ENCODE measurements at regions not wholly inside any gene's neighbourhood (a gene's known extent, or its start where the extent isn't known, plus 50 kb on each side); places are given as distances from the start of the nearest gene placed in this dataset.
"Not testable (repeated sequence)": the region's sequence is repeated elsewhere in the genome, so short reads cannot be mapped to it uniquely, and the experiment has no call there.

GRCh38 chr7:12833829-12834228 lies 146.4 kb downstream of the ARL4A start:
- DNase-seq, result no peak

- no peak for DNase-seq
These were observed 147.3 kb downstream of the ARL4A start for GRCh38 chr7:12834782-12835181.

GRCh38 chr7:12839508-12840153 lies 152.2 kb downstream of the ARL4A start:
- DNase-seq, result no peak

GRCh38 chr7:12844732-12845131 lies 157.3 kb downstream of the ARL4A start:
- not testable (repeated sequence) for DNase-seq

- no peak for DNase-seq
These were observed 159.6 kb downstream of the ARL4A start for GRCh38 chr7:12847001-12847400.

- no peak for DNase-seq
These were observed 163.7 kb downstream of the ARL4A start for GRCh38 chr7:12851142-12851541.

GRCh38 chr7:12851841-12852240 lies 164.4 kb downstream of the ARL4A start:
- DNase-seq, result no peak

GRCh38 chr7:12855036-12855435 lies 167.6 kb downstream of the ARL4A start:
- DNase-seq, result no peak

- DNase-seq, result no peak
These were observed 172.3 kb downstream of the ARL4A start for GRCh38 chr7:12859761-12860160.

GRCh38 chr7:12861070-12861469 lies 173.6 kb downstream of the ARL4A start:
- DNase-seq, result no peak

- DNase-seq, result no peak
These were observed 174.7 kb downstream of the ARL4A start for GRCh38 chr7:12862146-12862545.

- DNase-seq, result no peak
These were observed 177.1 kb downstream of the ARL4A start for GRCh38 chr7:12864470-12865046.

- DNase-seq, result no peak
These were observed 178.2 kb downstream of the ARL4A start for GRCh38 chr7:12865593-12865992.

GRCh38 chr7:12866207-12866606 lies 178.8 kb downstream of the ARL4A start:
- DNase-seq, result no peak

GRCh38 chr7:12868027-12868426 lies 180.6 kb downstream of the ARL4A start:
- no peak for DNase-seq

GRCh38 chr7:12870219-12870618 lies 182.8 kb downstream of the ARL4A start:
- no peak for DNase-seq

GRCh38 chr7:12872487-12872886 lies 185.1 kb downstream of the ARL4A start:
- no peak for DNase-seq

- no peak for DNase-seq
These were observed 186.1 kb downstream of the ARL4A start for GRCh38 chr7:12873571-12873970.

GRCh38 chr7:12879139-12879538 lies 191.7 kb downstream of the ARL4A start:
- no peak for DNase-seq

- no peak for DNase-seq
These were observed 194.3 kb downstream of the ARL4A start for GRCh38 chr7:12881712-12882111.

GRCh38 chr7:12882710-12883109 lies 195.3 kb downstream of the ARL4A start:
- no peak for DNase-seq

- DNase-seq, result no peak
These were observed 196.6 kb downstream of the ARL4A start for GRCh38 chr7:12884033-12884432.

GRCh38 chr7:12884856-12885440 lies 197.5 kb downstream of the ARL4A start:
- no peak for DNase-seq

GRCh38 chr7:12888717-12889116 lies 201.3 kb downstream of the ARL4A start:
- no peak for DNase-seq

- DNase-seq, result no peak
These were observed 202.0 kb downstream of the ARL4A start for GRCh38 chr7:12889391-12889790.

All from suppressor macrophage treated with lipopolysaccharide for 4 hours (primary cell).